Calu3 (cell line): ENCODE measurements at regions not wholly inside any gene's neighbourhood (a gene's known extent, or its start where the extent isn't known, plus 50 kb on each side); places are given as distances from the start of the nearest gene placed in this dataset.
"Not testable (repeated sequence)": the region's sequence is repeated elsewhere in the genome, so short reads cannot be mapped to it uniquely, and the experiment has no call there.

Experiments
- BruUV-seq: library from RNA; stranded (reverse); fragments of 400-500 nt; replicated peaks from 2 replicates; lab custom pipeline; 2021; lab: Mats Ljungman, UMichigan
- CTCF ChIA-PET: fragments of 300-600 bp; sonication (Branson Sonifier 250); formaldehyde crosslinking; loops from one replicate; lab custom pipeline; 2022; ENCODE audit warnings: antibody characterized with exemption; lab: Charles Lee
- DNase-seq: peaks from one replicate; pipeline ENCODE4 v3.0.0; 2022
- H3K27ac Mint-ChIP-seq: one replicate; pipeline ENCODE4 v1.8.0; 2022; ENCODE audit warnings: mixed read lengths; ENCODE audit not compliant: unreplicated experiment
- H3K27me3 Mint-ChIP-seq: one replicate; pipeline ENCODE4 v1.8.0; 2022; ENCODE audit warnings: mixed read lengths; ENCODE audit not compliant: unreplicated experiment
- H3K36me3 Mint-ChIP-seq: one replicate; pipeline ENCODE4 v1.8.0; 2022; ENCODE audit warnings: mild to moderate bottlenecking, moderate library complexity, mixed read lengths; ENCODE audit not compliant: insufficient read depth, unreplicated experiment
- H3K4me1 Mint-ChIP-seq: one replicate; pipeline ENCODE4 v1.8.0; 2022; ENCODE audit warnings: mild to moderate bottlenecking, low read depth, mixed read lengths; ENCODE audit not compliant: unreplicated experiment
- H3K4me3 Mint-ChIP-seq: one replicate; pipeline ENCODE4 v1.8.0; 2022; ENCODE audit warnings: mild to moderate bottlenecking, low read depth, moderate library complexity, mixed read lengths; ENCODE audit not compliant: unreplicated experiment
- H3K9me3 Mint-ChIP-seq: one replicate; pipeline ENCODE4 v1.8.0; 2022; ENCODE audit warnings: low read depth, mixed read lengths; ENCODE audit not compliant: unreplicated experiment
- intact Hi-C: fragments of 100-400 bp; cut with micrococcal nuclease; formaldehyde crosslinking; loops from one replicate; pipeline ENCODE4 v1.10.0; 2022; ENCODE audit not compliant: unreplicated experiment
- TF ChIP-seq, protein P1 (sequence below): fragments of 200-600 bp; IDR thresholded peaks from one replicate; pipeline ENCODE4 v1.8.0; 2022; ENCODE audit warnings: antibody characterized with exemption; ENCODE audit not compliant: unreplicated experiment

DNA sequence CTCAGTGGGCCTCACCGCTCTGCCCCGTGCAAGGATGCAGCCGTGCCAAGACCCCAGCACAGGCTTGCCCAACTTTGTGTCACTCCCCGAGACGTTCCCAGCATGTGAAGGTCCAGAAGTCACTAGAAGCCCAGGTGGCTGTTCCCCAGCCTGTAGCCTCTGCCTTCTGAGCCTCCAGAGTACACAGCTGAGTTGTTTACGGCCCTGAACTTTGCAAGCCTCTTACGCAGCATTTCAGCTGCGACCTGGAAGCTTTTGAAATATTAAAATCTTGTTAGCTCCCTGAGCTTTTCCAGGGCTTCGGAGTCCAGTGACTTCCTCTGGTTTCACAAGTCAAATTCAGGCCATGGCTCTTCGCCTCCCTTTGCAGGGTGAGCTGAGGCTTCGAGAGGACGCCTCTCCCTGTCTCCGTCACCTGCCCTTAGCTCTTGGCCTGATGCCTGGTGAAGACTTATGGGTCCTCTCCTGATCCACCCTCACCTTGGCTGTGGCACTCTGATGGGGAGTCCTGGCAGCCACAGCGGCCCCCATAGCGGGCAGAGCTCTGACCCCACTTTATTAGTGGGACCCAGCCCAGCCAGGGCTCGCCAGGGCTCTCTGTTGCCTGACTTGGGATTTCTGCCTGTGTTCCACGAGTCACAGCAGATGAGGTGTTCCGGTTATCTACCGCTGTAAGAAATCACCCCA lies 76.5 kb upstream of the HPCAL1 start:
- Mint-ChIP-seq H3K36me3 (no peaks in the 10 kb centered on the region), H3K9me3 (no peaks in the 10 kb centered on the region), H3K27ac (no peak overlapping the region), H3K27me3 (peaks cover 62% of the 10 kb centered on the region), H3K4me1 (peaks cover 9% of the 10 kb centered on the region), H3K4me3 (no peak overlapping the region)
- TF ChIP-seq, protein P1, sequence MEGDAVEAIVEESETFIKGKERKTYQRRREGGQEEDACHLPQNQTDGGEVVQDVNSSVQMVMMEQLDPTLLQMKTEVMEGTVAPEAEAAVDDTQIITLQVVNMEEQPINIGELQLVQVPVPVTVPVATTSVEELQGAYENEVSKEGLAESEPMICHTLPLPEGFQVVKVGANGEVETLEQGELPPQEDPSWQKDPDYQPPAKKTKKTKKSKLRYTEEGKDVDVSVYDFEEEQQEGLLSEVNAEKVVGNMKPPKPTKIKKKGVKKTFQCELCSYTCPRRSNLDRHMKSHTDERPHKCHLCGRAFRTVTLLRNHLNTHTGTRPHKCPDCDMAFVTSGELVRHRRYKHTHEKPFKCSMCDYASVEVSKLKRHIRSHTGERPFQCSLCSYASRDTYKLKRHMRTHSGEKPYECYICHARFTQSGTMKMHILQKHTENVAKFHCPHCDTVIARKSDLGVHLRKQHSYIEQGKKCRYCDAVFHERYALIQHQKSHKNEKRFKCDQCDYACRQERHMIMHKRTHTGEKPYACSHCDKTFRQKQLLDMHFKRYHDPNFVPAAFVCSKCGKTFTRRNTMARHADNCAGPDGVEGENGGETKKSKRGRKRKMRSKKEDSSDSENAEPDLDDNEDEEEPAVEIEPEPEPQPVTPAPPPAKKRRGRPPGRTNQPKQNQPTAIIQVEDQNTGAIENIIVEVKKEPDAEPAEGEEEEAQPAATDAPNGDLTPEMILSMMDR, result no peak
- CTCF ChIA-PET, result interaction anchor here (0.5 to 0.7 kb wide), 2 partner anchors 322 to 338 kb away, joined by 3 to 4 read pairs; no protein-coding TSS in a partner anchor
- DNase-seq, result no peak
- intact Hi-C loops, result no loop called here
- BruUV-seq, result no TSS peak

DNA sequence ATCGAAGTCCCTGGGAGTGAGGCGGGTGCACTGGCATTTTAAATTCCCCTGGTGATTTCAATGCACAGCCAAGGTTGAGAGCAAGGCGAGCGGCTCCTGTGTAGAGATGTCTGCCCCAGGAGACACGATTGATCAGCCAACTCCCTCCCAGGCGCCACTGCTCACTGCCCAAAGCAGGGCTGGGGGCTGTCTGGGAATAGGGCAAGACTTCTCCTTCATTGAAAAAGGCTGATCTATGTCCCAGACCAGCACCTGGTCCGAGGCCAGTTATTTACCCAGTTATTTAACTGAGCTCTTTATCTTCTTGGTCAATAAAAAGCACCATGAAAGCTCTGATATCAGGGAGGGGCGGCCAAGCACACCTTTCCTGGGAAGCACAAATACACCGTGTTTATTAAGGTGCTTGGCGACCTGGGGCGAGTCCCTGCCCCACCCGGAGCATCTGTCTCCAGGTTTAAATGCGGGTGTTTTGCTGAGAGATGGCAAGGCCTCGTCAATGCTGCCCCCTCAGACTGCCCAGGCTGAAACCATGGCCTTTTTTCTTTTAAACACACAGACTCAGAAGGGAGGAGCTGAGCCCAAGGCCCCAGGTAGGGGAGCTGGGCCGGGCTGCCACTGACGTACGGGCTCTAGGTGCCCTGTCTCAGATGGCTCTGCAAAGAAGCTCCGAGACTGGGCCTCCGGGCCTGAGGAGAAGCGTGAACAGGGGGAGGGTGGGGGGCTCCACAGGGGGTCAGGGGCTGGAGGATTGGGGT lies 73.9 kb upstream of the HPCAL1 start:
- peaks cover 9% of the 10 kb centered on the region for H3K4me1 Mint-ChIP-seq
- no TSS peak for BruUV-seq
- CTCF ChIA-PET, result interaction anchor here (0.5 kb wide), 1 partner anchor 457 kb away, joined by 3 read pairs; no protein-coding TSS in a partner anchor

DNA sequence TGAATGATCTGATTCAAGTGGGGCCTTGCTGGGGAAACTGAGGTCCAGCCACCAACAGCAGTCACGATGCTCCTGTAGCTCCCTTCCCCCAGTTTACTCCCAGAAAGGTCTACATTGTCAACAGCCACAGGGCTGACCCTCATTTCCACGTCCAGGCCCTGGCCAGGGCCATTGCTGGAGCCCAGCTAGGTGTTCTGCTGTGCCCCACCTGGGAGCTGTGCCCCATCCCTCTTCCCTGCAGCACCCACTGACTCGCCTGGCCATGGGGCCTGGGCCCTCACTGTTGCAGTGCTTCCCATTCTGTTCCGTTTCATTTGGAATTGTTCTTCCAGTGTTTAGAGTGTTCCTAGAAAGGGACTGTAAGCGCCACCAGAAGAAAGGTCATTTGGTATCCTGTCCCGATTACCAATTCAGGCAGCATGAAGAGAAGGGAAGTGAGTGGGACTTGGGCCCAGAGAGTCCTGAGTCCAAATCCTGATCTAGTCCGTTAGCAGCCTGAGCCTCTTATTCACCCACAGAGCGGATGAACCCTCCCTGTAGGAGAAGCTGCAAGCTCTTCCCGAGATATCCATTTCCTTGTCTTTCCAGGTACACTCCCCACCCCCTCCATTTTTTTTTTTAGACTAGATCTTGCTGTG lies 73.1 kb upstream of the HPCAL1 start:
- intact Hi-C loops, result no loop called here
- H3K9me3 Mint-ChIP-seq, result no peaks in the 10 kb centered on the region
- BruUV-seq, result no TSS peak
- CTCF ChIA-PET, result interaction anchor here (0.5 kb wide), 1 partner anchor 456 kb away, joined by 3 read pairs; no protein-coding TSS in a partner anchor
- H3K27ac Mint-ChIP-seq, result no peak overlapping the region
- peaks cover 69% of the 10 kb centered on the region for H3K27me3 Mint-ChIP-seq
- DNase-seq, result no peak
- TF ChIP-seq, protein P1, result no peak
- no peaks in the 10 kb centered on the region for H3K36me3 Mint-ChIP-seq
- H3K4me3 Mint-ChIP-seq, result no peak overlapping the region
- peaks cover 9% of the 10 kb centered on the region for H3K4me1 Mint-ChIP-seq

More for the DNA sequence above, 73.9 kb upstream of the HPCAL1 start:
- TF ChIP-seq, protein P1, result no peak
- Mint-ChIP-seq H3K36me3 (no peaks in the 10 kb centered on the region), H3K4me3 (no peak overlapping the region), H3K27me3 (peaks cover 62% of the 10 kb centered on the region), H3K27ac (no peak overlapping the region), H3K9me3 (no peaks in the 10 kb centered on the region)
- DNase-seq, result no peak
- intact Hi-C loops, result no loop called here

DNA sequence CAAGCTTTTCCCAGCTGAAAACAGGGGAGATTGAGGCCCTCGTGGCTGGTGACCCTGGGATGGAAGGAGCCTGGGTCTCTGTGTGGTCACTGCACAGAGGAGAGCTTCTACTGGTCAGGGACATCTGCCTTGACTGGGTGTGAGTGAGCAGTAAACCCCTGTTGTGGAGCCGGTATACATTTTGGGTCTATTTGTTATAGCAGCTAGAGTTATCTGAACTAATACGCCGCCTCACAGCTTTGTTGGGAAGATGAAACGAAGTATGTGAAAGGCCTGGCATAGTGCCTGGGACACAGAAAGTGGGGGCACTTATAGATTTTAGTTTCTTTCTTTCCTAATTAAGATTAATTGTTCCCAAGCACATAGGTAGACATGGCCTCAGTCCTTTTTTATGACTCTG lies 72.2 kb upstream of the HPCAL1 start:
- Mint-ChIP-seq H3K4me1 (peaks cover 9% of the 10 kb centered on the region), H3K36me3 (no peaks in the 10 kb centered on the region), H3K27me3 (peaks cover 68% of the 10 kb centered on the region), H3K9me3 (no peaks in the 10 kb centered on the region), H3K27ac (no peak overlapping the region), H3K4me3 (no peak overlapping the region)
- intact Hi-C loops, result no loop called here
- TF ChIP-seq, protein P1, result no peak
- no peak for DNase-seq
- BruUV-seq, result no TSS peak
- CTCF ChIA-PET, result interaction anchor here (0.7 to 0.8 kb wide), 2 partner anchors 32 to 178 kb away, joined by 3 to 4 read pairs; no protein-coding TSS in a partner anchor

DNA sequence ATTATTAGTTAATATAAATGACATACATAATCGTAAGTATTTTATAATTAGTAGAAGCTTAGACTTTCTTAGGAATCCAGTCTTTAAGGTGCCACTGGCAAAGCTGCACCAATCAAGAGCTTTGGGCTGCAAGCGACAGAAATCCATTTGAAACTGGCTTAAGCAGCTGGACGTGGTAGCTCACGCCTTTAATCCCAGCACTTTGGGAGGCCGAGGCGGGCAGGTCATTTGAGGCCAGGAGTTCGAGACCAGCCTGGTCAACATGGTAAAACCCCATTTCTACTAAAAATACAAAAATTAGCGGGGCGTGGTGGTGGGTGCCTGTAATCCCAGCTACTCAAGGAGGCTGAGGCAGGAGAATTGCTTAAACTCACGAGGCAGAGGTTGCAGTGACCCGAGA lies 71.8 kb upstream of the HPCAL1 start:
- CTCF ChIA-PET, result interaction anchor here (0.8 kb wide), 1 partner anchor 177 kb away, joined by 3 read pairs; no protein-coding TSS in a partner anchor
- H3K4me1 Mint-ChIP-seq, BruUV-seq, DNase-seq, intact Hi-C loops, H3K27ac Mint-ChIP-seq, H3K4me3 Mint-ChIP-seq, H3K9me3 Mint-ChIP-seq, H3K36me3 Mint-ChIP-seq: not testable (repeated sequence)
- peaks cover 68% of the 10 kb centered on the region for H3K27me3 Mint-ChIP-seq
